B cell (primary cell): ENCODE measurements at regions not wholly inside any gene's neighbourhood (a gene's known extent, or its start where the extent isn't known, plus 50 kb on each side); places are given as distances from the start of the nearest gene placed in this dataset.

Experiments
- CTCF ChIP-seq: fragments of 200-600 bp; IDR thresholded peaks from one replicate; pipeline ENCODE4 v1.8.0; 2022; ENCODE audit warnings: antibody characterized with exemption, mild to moderate bottlenecking
- EZH2 ChIP-seq: IDR thresholded peaks from 2 replicates; pipeline ENCODE4 v1.6.1; 2012; ENCODE audit warnings: borderline replicate concordance, low read depth, mild to moderate bottlenecking, moderate library complexity, low read length; ENCODE audit not compliant: insufficient read depth, poor library complexity, severe bottlenecking

- no peak for TF ChIP-seq EZH2
- no peak for TF ChIP-seq CTCF
Measured at GRCh38 chr13:71290963-71291841, 575.8 kb downstream of the DACH1 start.
